ENCODE measurements at regions not wholly inside any gene's neighbourhood (a gene's known extent, or its start where the extent isn't known, plus 50 kb on each side); places are given as distances from the start of the nearest gene placed in this dataset.

DNA sequence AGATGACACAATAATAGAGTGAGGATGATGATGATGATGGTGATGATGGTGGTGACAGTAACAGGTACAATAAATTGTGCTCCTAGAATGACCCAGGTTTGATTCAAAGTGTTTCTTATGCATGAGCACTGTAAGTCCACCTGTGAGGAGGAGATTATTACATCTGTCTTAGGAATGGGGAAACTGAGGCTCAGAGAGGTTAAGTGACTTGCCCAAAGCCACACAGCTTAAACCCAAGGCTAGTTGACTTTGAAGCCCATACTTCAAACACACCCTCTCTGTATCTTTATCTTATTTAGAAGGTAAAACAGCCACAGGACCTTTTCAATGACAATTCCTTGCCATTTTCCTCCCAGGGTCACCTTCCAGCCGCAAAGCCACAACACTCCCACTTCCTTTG is 88.9 kb downstream of the MIAT start:
- TF ChIP-seq, protein P1, sequence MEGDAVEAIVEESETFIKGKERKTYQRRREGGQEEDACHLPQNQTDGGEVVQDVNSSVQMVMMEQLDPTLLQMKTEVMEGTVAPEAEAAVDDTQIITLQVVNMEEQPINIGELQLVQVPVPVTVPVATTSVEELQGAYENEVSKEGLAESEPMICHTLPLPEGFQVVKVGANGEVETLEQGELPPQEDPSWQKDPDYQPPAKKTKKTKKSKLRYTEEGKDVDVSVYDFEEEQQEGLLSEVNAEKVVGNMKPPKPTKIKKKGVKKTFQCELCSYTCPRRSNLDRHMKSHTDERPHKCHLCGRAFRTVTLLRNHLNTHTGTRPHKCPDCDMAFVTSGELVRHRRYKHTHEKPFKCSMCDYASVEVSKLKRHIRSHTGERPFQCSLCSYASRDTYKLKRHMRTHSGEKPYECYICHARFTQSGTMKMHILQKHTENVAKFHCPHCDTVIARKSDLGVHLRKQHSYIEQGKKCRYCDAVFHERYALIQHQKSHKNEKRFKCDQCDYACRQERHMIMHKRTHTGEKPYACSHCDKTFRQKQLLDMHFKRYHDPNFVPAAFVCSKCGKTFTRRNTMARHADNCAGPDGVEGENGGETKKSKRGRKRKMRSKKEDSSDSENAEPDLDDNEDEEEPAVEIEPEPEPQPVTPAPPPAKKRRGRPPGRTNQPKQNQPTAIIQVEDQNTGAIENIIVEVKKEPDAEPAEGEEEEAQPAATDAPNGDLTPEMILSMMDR (IDR thresholded peaks at IDR 0.05), result no peak
- no peak for TF ChIP-seq POLR2A (IDR thresholded peaks at IDR 0.05)
- TF ChIP-seq POLR2AphosphoS5 (IDR thresholded peaks at IDR 0.05), result no peak

Data from suprapubic skin (tissue), 4 donors.